ENCODE measurements at regions not wholly inside any gene's neighbourhood (a gene's known extent, or its start where the extent isn't known, plus 50 kb on each side); places are given as distances from the start of the nearest gene placed in this dataset.

DNA sequence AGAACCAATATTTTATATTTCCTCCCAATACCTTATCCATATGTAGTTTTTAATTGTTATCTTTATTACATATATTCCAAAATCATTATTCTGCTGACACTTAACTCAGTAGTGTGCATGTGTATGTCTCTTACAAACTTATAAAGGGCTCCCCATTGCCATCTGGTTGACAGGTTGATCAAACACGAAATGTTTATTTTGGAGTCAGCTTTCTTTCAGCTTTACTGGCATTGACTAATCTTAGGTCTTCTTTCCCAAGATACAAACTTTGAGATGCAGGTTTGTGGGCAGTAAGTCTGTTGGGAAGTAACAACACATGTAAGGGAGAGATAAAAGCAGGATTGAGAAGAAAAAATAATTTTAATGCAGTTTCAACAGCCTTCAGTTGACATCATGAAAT lies 716.0 kb upstream of the CHD1 start:
- Histone ChIP-seq H3K23me2 (ENCODE audit: low read depth, low read length) (no peaks in the 10 kb centered on the region), H3K14ac (ENCODE audit: insufficient read length) (no peak overlapping the region), H3K27me3 (replicated peaks in 1 of 4; ENCODE audit: control insufficient read depth in 3 of 4, extremely low read depth in 1 of 4, insufficient read depth in 3 of 4, low read length in 3 of 4) (no peaks in the 10 kb centered on the region), H3K9ac (replicated peaks in 1 of 4; ENCODE audit: extremely low read depth in 1 of 4, low read depth in 3 of 4, low read length in 3 of 4) (no peak overlapping the region), H2BK15ac (ENCODE audit: low read length) (no peak overlapping the region), H3K36me3 (ENCODE audit: control insufficient read depth in 2 of 4, insufficient read depth in 4 of 4, low read length in 3 of 4) (no peaks in the 10 kb centered on the region), H3K79me2 (ENCODE audit: control insufficient read depth in 1 of 2, insufficient read depth in 2 of 2, low read length in 2 of 2) (no peaks in the 10 kb centered on the region), H2BK120ac (replicated peaks; ENCODE audit: low read depth, low read length) (no peak overlapping the region), H4K20me1 (replicated peaks in 1 of 2; ENCODE audit: control insufficient read depth in 1 of 2, insufficient read depth in 2 of 2, low read length in 2 of 2) (no peaks in the 10 kb centered on the region), H2BK20ac (ENCODE audit: low read length) (no peak overlapping the region), H3K4me1 (replicated peaks in 1 of 4; ENCODE audit: control insufficient read depth in 3 of 4, insufficient read depth in 4 of 4, low read length in 3 of 4) (no peaks in the 10 kb centered on the region), H3K79me1 (ENCODE audit: low read depth, low read length) (no peaks in the 10 kb centered on the region), H4K91ac (replicated peaks; ENCODE audit: insufficient read length, low read length) (no peak overlapping the region), H3K18ac (ENCODE audit: extremely low read depth, low read length) (no peak overlapping the region), H2AK5ac (ENCODE audit: low read depth, low read length) (no peak overlapping the region), H2BK12ac (ENCODE audit: low read depth, low read length) (no peak overlapping the region), H3K9me3 (ENCODE audit: insufficient read depth in 2 of 2, low read depth in 1 of 2, low read length in 1 of 2) (no peaks in the 10 kb centered on the region), H4K5ac (ENCODE audit: insufficient read length, low read depth, low read length) (no peak overlapping the region), H4K8ac (ENCODE audit: extremely low read depth, insufficient read depth, low read length) (no peak overlapping the region), H3K56ac (replicated peaks; ENCODE audit: insufficient read length, low read depth, low read length) (no peak overlapping the region), H2BK5ac (ENCODE audit: low read depth, low read length) (no peak overlapping the region), H3K4me2 (ENCODE audit: insufficient read depth in 1 of 2, low read depth in 2 of 2, low read length in 2 of 2) (no peak overlapping the region), H3K27ac (ENCODE audit: low read depth, low read length) (no peak overlapping the region), H2AFZ (ENCODE audit: low read length) (no peak overlapping the region), H3K4me3 (ENCODE audit: extremely low read depth in 1 of 4, insufficient read depth in 2 of 4, low read depth in 3 of 4, low read length in 4 of 4) (no peak overlapping the region), H3K23ac (ENCODE audit: insufficient read length) (no peak overlapping the region), H3K4ac (replicated peaks; ENCODE audit: insufficient read length, low read depth, low read length) (no peak overlapping the region)
- WGBS, 2 experiments (ENCODE audit: extremely low coverage in 1 of 2, insufficient coverage in 1 of 2, insufficient read length in 1 of 2, insufficient replicate concordance in 2 of 2, low coverage in 1 of 2, low lambda C conversion rate in 2 of 2, missing lambda C conversion rate in 1 of 2) = 86% methylated on average over 1 of the region's 1 CpG; no CpG with 5 or more reads in 1 of the 2 experiments
- ChIA-PET CTCF (ENCODE audit: partially characterized antibody) (no interaction called here), POLR2A (ENCODE audit: partially characterized antibody) (no interaction called here)
- FAIRE-seq = no peak
- no peak for DNase-seq (ENCODE audit: low read depth in 1 of 2, low spot score in 2 of 2)
- TF ChIP-seq JUND (IDR thresholded peaks at IDR 0.05; ENCODE audit: low read length) = no peak
- TF ChIP-seq SP1 (IDR thresholded peaks at IDR 0.05; ENCODE audit: low read depth, low read length) = no peak
- TF ChIP-seq RNF2 (IDR thresholded peaks at IDR 0.05; ENCODE audit: borderline replicate concordance, low read depth, low read length, missing control alignments, poor library complexity, severe bottlenecking) = no peak
- TF ChIP-seq PHF8 (conservative IDR thresholded peaks at IDR 0.05; ENCODE audit: low read depth, low read length) = no peak
- TF ChIP-seq NANOG (IDR thresholded peaks at IDR 0.05; ENCODE audit: insufficient read depth, low read depth, low read length, poor library complexity, severe bottlenecking) = no peak
- no peak for TF ChIP-seq KDM4A (IDR thresholded peaks at IDR 0.05; ENCODE audit: low read depth, low read length, severe bottlenecking)
- no peak for TF ChIP-seq RXRA (IDR thresholded peaks at IDR 0.05; ENCODE audit: insufficient read depth, low read depth, low read length)
- TF ChIP-seq, protein P1, sequence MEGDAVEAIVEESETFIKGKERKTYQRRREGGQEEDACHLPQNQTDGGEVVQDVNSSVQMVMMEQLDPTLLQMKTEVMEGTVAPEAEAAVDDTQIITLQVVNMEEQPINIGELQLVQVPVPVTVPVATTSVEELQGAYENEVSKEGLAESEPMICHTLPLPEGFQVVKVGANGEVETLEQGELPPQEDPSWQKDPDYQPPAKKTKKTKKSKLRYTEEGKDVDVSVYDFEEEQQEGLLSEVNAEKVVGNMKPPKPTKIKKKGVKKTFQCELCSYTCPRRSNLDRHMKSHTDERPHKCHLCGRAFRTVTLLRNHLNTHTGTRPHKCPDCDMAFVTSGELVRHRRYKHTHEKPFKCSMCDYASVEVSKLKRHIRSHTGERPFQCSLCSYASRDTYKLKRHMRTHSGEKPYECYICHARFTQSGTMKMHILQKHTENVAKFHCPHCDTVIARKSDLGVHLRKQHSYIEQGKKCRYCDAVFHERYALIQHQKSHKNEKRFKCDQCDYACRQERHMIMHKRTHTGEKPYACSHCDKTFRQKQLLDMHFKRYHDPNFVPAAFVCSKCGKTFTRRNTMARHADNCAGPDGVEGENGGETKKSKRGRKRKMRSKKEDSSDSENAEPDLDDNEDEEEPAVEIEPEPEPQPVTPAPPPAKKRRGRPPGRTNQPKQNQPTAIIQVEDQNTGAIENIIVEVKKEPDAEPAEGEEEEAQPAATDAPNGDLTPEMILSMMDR (IDR thresholded peaks at IDR 0.05; ENCODE audit: control extremely low read depth in 1 of 3, insufficient read depth in 1 of 3, low read depth in 1 of 3, low read length in 3 of 3) = no peak
- TF ChIP-seq KDM5A (IDR thresholded peaks at IDR 0.05; ENCODE audit: low read length) = no peak
- TF ChIP-seq TEAD4 (IDR thresholded peaks at IDR 0.05; ENCODE audit: low read depth, low read length) = no peak
- TF ChIP-seq CBX8 (IDR thresholded peaks at IDR 0.05; ENCODE audit: borderline replicate concordance, low read depth, low read length) = no peak

Data from H1 (cell line).